ENCODE measurements at regions not wholly inside any gene's neighbourhood (a gene's known extent, or its start where the extent isn't known, plus 50 kb on each side); places are given as distances from the start of the nearest gene placed in this dataset.

- Mint-ChIP-seq H3K9me3 (ENCODE audit: low read depth) (peaks cover 5% of the 10 kb centered on the region), H3K36me3 (no peaks in the 10 kb centered on the region), H3K4me1 (no peaks in the 10 kb centered on the region), H3K4me3 (no peak overlapping the region), H3K27ac (no peak overlapping the region), H3K27me3 (no peaks in the 10 kb centered on the region)
- CTCF ChIA-PET, result no interaction called here
- ATAC-seq (no peak), DNase-seq (no peak)
Observed at GRCh38 chr12:92624236-92624635, 78.6 kb upstream of the PLEKHG7 start.

DNA sequence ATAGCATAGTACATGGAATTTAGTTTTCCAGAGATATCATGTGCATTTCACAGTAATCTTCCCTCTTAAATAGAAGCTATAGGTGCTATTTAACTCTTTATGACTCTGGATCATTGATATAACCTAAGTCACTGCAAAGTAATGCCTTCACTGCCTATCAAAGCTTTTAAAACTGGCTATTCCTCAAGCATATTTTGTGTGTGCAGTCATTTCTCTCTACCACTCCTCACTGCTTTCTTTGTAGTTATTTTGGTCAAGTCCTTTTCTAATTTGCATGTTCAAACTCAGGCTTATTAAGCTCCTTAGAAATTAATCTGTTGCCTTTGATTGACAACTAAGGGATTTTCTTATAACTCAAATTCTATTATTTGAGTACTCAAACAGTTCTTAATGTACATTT, 79.4 kb upstream of the PLEKHG7 start:
- no peak for ATAC-seq
- H3K4me1 Mint-ChIP-seq, result no peaks in the 10 kb centered on the region
- peaks cover 5% of the 10 kb centered on the region for H3K9me3 Mint-ChIP-seq (ENCODE audit: low read depth)
- no peak overlapping the region for H3K27ac Mint-ChIP-seq
- CTCF ChIA-PET, result no interaction called here
- H3K4me3 Mint-ChIP-seq, result no peak overlapping the region
- no peaks in the 10 kb centered on the region for H3K27me3 Mint-ChIP-seq
- no peak for DNase-seq
- H3K36me3 Mint-ChIP-seq, result no peaks in the 10 kb centered on the region

- CTCF ChIA-PET, result no interaction called here
- Mint-ChIP-seq H3K27ac (no peak overlapping the region), H3K4me3 (no peak overlapping the region), H3K36me3 (no peaks in the 10 kb centered on the region), H3K27me3 (no peaks in the 10 kb centered on the region), H3K9me3 (ENCODE audit: low read depth) (peaks cover 5% of the 10 kb centered on the region), H3K4me1 (no peaks in the 10 kb centered on the region)
- ATAC-seq (no peak), DNase-seq (no peak)
Observed at GRCh38 chr12:92621833-92622232, 81.0 kb upstream of the PLEKHG7 start.

GRCh38 chr12:92621312-92621711, 81.5 kb upstream of the PLEKHG7 start:
- CTCF ChIA-PET, result no interaction called here
- no peak for ATAC-seq
- no peaks in the 10 kb centered on the region for H3K36me3 Mint-ChIP-seq
- no peak overlapping the region for H3K4me3 Mint-ChIP-seq
- DNase-seq, result no peak
- no peaks in the 10 kb centered on the region for H3K4me1 Mint-ChIP-seq
- no peak overlapping the region for H3K27ac Mint-ChIP-seq
- peaks cover 5% of the 10 kb centered on the region for H3K9me3 Mint-ChIP-seq (ENCODE audit: low read depth)
- no peaks in the 10 kb centered on the region for H3K27me3 Mint-ChIP-seq

GRCh38 chr12:92619730-92620684, 82.8 kb upstream of the PLEKHG7 start:
- DNase-seq, result no peak
- CTCF ChIA-PET, result no interaction called here
- Mint-ChIP-seq H3K4me1 (no peaks in the 10 kb centered on the region), H3K27me3 (no peaks in the 10 kb centered on the region), H3K9me3 (ENCODE audit: low read depth) (peaks cover 5% of the 10 kb centered on the region), H3K27ac (no peak overlapping the region), H3K4me3 (no peak overlapping the region), H3K36me3 (no peaks in the 10 kb centered on the region)
- ATAC-seq, result no peak

GRCh38 chr12:92619026-92619425, 83.8 kb upstream of the PLEKHG7 start:
- H3K9me3 Mint-ChIP-seq (ENCODE audit: low read depth), result peaks cover 5% of the 10 kb centered on the region
- no peak overlapping the region for H3K4me3 Mint-ChIP-seq
- no peak for ATAC-seq
- CTCF ChIA-PET, result interaction anchor here (1.6 kb wide), 1 partner anchor 1237 kb away, joined by 3 read pairs; no protein-coding TSS in a partner anchor
- no peaks in the 10 kb centered on the region for H3K4me1 Mint-ChIP-seq
- no peaks in the 10 kb centered on the region for H3K36me3 Mint-ChIP-seq
- DNase-seq, result no peak
- no peaks in the 10 kb centered on the region for H3K27me3 Mint-ChIP-seq
- H3K27ac Mint-ChIP-seq, result no peak overlapping the region

GRCh38 chr12:92615703-92616102, 87.1 kb upstream of the PLEKHG7 start:
- H3K9me3 Mint-ChIP-seq (ENCODE audit: low read depth), result peaks cover 4% of the 10 kb centered on the region
- peaks cover 3% of the 10 kb centered on the region for H3K4me1 Mint-ChIP-seq
- no peak overlapping the region for H3K27ac Mint-ChIP-seq
- H3K36me3 Mint-ChIP-seq, result no peaks in the 10 kb centered on the region
- no peak for ATAC-seq
- no peak for DNase-seq
- H3K27me3 Mint-ChIP-seq, result no peaks in the 10 kb centered on the region
- CTCF ChIA-PET, result no interaction called here
- H3K4me3 Mint-ChIP-seq, result no peak overlapping the region

- Mint-ChIP-seq H3K4me1 (peaks cover 3% of the 10 kb centered on the region), H3K27ac (no peak overlapping the region), H3K27me3 (no peaks in the 10 kb centered on the region), H3K4me3 (no peak overlapping the region), H3K36me3 (no peaks in the 10 kb centered on the region), H3K9me3 (ENCODE audit: low read depth) (peaks cover 4% of the 10 kb centered on the region)
- DNase-seq (no peak), ATAC-seq (no peak)
- CTCF ChIA-PET, result no interaction called here
Observed at GRCh38 chr12:92615086-92615485, 87.7 kb upstream of the PLEKHG7 start.

- CTCF ChIA-PET, result no interaction called here
- no peak for ATAC-seq
Observed at GRCh38 chr12:92614502-92614901, 88.3 kb upstream of the PLEKHG7 start.

DNA sequence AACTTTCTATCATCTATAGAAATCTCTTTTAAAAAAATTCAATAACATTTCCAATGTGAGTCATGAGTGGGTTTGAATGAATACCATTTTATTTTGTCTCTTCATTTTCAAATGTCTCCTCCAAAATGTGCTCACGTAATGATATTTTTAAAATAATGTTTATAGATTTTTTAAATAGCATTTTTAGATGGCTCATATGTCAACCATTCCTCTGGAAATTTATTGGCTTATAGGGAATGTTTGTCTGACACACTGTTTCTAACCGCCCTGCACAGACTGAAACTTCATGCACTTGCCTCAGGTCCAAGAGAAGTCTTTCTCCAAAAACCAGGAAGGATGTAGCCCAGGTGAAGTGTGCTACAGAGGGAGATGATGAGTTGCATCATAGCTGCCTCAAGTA, 88.8 kb upstream of the PLEKHG7 start:
- no peak overlapping the region for H3K4me3 Mint-ChIP-seq
- H3K4me1 Mint-ChIP-seq, result peaks cover 3% of the 10 kb centered on the region
- DNase-seq, result no peak
- H3K9me3 Mint-ChIP-seq (ENCODE audit: low read depth), result peaks cover 4% of the 10 kb centered on the region
- no peak overlapping the region for H3K27ac Mint-ChIP-seq
- H3K27me3 Mint-ChIP-seq, result no peaks in the 10 kb centered on the region
- ATAC-seq, result no peak
- H3K36me3 Mint-ChIP-seq, result no peaks in the 10 kb centered on the region
- CTCF ChIA-PET, result no interaction called here

More at GRCh38 chr12:92614502-92614901, 88.3 kb upstream of the PLEKHG7 start:
- Mint-ChIP-seq H3K4me1 (peaks cover 3% of the 10 kb centered on the region), H3K4me3 (no peak overlapping the region), H3K9me3 (ENCODE audit: low read depth) (peaks cover 4% of the 10 kb centered on the region), H3K27me3 (no peaks in the 10 kb centered on the region), H3K36me3 (no peaks in the 10 kb centered on the region), H3K27ac (no peak overlapping the region)
- no peak for DNase-seq

- no peaks in the 10 kb centered on the region for H3K27me3 Mint-ChIP-seq
- H3K27ac Mint-ChIP-seq, result no peak overlapping the region
- no peak for ATAC-seq
- no peaks in the 10 kb centered on the region for H3K36me3 Mint-ChIP-seq
- CTCF ChIA-PET, result no interaction called here
- DNase-seq, result no peak
- H3K4me1 Mint-ChIP-seq, result peaks cover 9% of the 10 kb centered on the region
- H3K9me3 Mint-ChIP-seq (ENCODE audit: low read depth), result peaks cover 4% of the 10 kb centered on the region
- no peak overlapping the region for H3K4me3 Mint-ChIP-seq
Observed at GRCh38 chr12:92612611-92613010, 90.2 kb upstream of the PLEKHG7 start.

GRCh38 chr12:92608151-92609091, 94.4 kb upstream of the PLEKHG7 start:
- no peaks in the 10 kb centered on the region for H3K36me3 Mint-ChIP-seq
- H3K27ac Mint-ChIP-seq, result no peak overlapping the region
- CTCF ChIA-PET, result interaction anchor here (1.3 kb wide), 1 partner anchor 1226 kb away, joined by 4 read pairs; no protein-coding TSS in a partner anchor

DNA sequence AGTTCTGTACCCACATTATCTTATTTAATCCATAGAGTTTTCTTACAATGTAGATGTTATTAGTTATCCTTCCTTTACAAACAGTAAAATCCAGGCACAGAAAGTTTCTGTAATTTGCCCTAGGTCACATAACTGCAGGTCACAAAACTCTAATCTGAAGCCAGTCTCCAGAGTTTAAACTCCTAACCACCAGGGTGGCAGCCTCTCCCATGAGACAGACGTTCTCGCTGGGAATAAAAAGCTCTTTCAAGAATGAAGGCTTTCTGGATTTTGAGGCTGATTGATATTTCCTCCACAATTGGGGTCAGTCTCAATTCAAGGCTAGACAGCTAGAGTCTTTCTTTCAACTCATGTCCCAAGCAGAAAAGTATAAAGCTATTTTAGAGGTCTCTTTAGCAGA, 95.8 kb upstream of the PLEKHG7 start:
- CTCF ChIA-PET, result interaction anchor here (0.7 to 1.3 kb wide), 2 partner anchors 32 to 1225 kb away, joined by 3 to 4 read pairs; no protein-coding TSS in a partner anchor
- Mint-ChIP-seq H3K4me3 (no peak overlapping the region), H3K9me3 (ENCODE audit: low read depth) (peaks cover 3% of the 10 kb centered on the region), H3K36me3 (peaks cover 4% of the 10 kb centered on the region), H3K4me1 (peaks cover 6% of the 10 kb centered on the region), H3K27me3 (no peaks in the 10 kb centered on the region), H3K27ac (no peak overlapping the region)
- ATAC-seq (no peak), DNase-seq (no peak)

More at GRCh38 chr12:92608151-92609091, 94.4 kb upstream of the PLEKHG7 start:
- peaks cover 9% of the 10 kb centered on the region for H3K4me1 Mint-ChIP-seq
- no peak overlapping the region for H3K4me3 Mint-ChIP-seq
- H3K9me3 Mint-ChIP-seq (ENCODE audit: low read depth), result no peaks in the 10 kb centered on the region
- H3K27me3 Mint-ChIP-seq, result no peaks in the 10 kb centered on the region
- no peak for ATAC-seq
- no peak for DNase-seq

All from activated CD8-positive, alpha-beta memory T cell treated with anti-CD3 and anti-CD28 coated beads, Interleukin-2, amount 10 ng/mL, durations not matched to agents 7 days and 5 days (primary cell).